Activated T-helper 1 cell treated with anti-CD3 and anti-CD28 coated beads, Interleukin-12 subunit alpha, Interleukin-12 subunit beta, Interleukin-2, Interleukin-4 antibody, amounts not matched to agents 30 ng/mL and 10 ng/mL and 1 ng/mL, durations not matched to agents 14 hours and 24 hours and 36 hours (primary cell): ENCODE measurements at regions not wholly inside any gene's neighbourhood (a gene's known extent, or its start where the extent isn't known, plus 50 kb on each side); places are given as distances from the start of the nearest gene placed in this dataset.
"Not testable (repeated sequence)": the region's sequence is repeated elsewhere in the genome, so short reads cannot be mapped to it uniquely, and the experiment has no call there.

Source experiments
- DNase-seq: peaks from one replicate; pipeline ENCODE4 v3.0.0; 2021; ENCODE audit warnings: low spot score
- H3K27ac Mint-ChIP-seq: one replicate; pipeline ENCODE4 v1.8.0; 2021; ENCODE audit warnings: mild to moderate bottlenecking, mixed read lengths
- H3K27me3 Mint-ChIP-seq: one replicate; pipeline ENCODE4 v1.8.0; 2022; ENCODE audit warnings: mild to moderate bottlenecking, moderate library complexity, mixed read lengths; ENCODE audit not compliant: insufficient read depth
- H3K36me3 Mint-ChIP-seq: one replicate; pipeline ENCODE4 v1.8.0; 2021; ENCODE audit warnings: low read depth, mixed read lengths
- H3K4me1 Mint-ChIP-seq: one replicate; pipeline ENCODE4 v1.8.0; 2021; ENCODE audit warnings: low read depth, mixed read lengths
- H3K4me3 Mint-ChIP-seq: one replicate; pipeline ENCODE4 v1.8.0; 2021; ENCODE audit warnings: mild to moderate bottlenecking, moderate library complexity, mixed read lengths
- H3K9me3 Mint-ChIP-seq: one replicate; pipeline ENCODE4 v1.8.0; 2021; ENCODE audit warnings: mixed read lengths
- intact Hi-C: fragments of 100-400 bp; cut with micrococcal nuclease; formaldehyde crosslinking; loops from one replicate; pipeline ENCODE4 v1.15.1; 2024

GRCh38 chr13:44643256-44643655 lies 67.1 kb upstream of the TSC22D1 start:
- H3K9me3 Mint-ChIP-seq = no peaks in the 10 kb centered on the region
- no peak overlapping the region for H3K4me3 Mint-ChIP-seq

GRCh38 chr13:44637581-44637980 lies 61.5 kb upstream of the TSC22D1 start:
- Mint-ChIP-seq H3K27ac (no peak overlapping the region), H3K9me3 (peaks cover 3% of the 10 kb centered on the region), H3K4me3 (no peak overlapping the region), H3K27me3 (peaks cover 2% of the 10 kb centered on the region), H3K36me3 (no peaks in the 10 kb centered on the region), H3K4me1 (no peaks in the 10 kb centered on the region)
- intact Hi-C loops = no loop called here
- DNase-seq = no peak

More at GRCh38 chr13:44643256-44643655, 67.1 kb upstream of the TSC22D1 start:
- intact Hi-C loops = no loop called here
- DNase-seq = no peak
- Mint-ChIP-seq H3K27ac (no peak overlapping the region), H3K36me3 (no peaks in the 10 kb centered on the region), H3K27me3 (peaks cover 10% of the 10 kb centered on the region), H3K4me1 (peaks cover 3% of the 10 kb centered on the region)

- Mint-ChIP-seq H3K27me3 (peaks cover 4% of the 10 kb centered on the region), H3K4me1 (no peaks in the 10 kb centered on the region), H3K36me3 (no peaks in the 10 kb centered on the region), H3K9me3 (no peaks in the 10 kb centered on the region), H3K27ac (no peak overlapping the region), H3K4me3 (no peak overlapping the region)
- no peak for DNase-seq
- intact Hi-C loops = no loop called here
Observed at GRCh38 chr13:44629465-44630183, 53.5 kb upstream of the TSC22D1 start.

GRCh38 chr13:44628826-44629225 lies 52.7 kb upstream of the TSC22D1 start:
- H3K4me3 Mint-ChIP-seq, intact Hi-C loops, H3K4me1 Mint-ChIP-seq, DNase-seq, H3K27ac Mint-ChIP-seq, H3K27me3 Mint-ChIP-seq, H3K36me3 Mint-ChIP-seq, H3K9me3 Mint-ChIP-seq: not testable (repeated sequence)

GRCh38 chr13:44627441-44627840 lies 51.3 kb upstream of the TSC22D1 start:
- intact Hi-C loops = no loop called here

GRCh38 chr13:44626176-44626575 lies 50.0 kb upstream of the TSC22D1 start:
- no peak for DNase-seq
- Mint-ChIP-seq H3K4me3 (no peak overlapping the region), H3K27me3 (peaks cover 6% of the 10 kb centered on the region), H3K9me3 (no peaks in the 10 kb centered on the region), H3K36me3 (no peaks in the 10 kb centered on the region), H3K27ac (no peak overlapping the region), H3K4me1 (no peaks in the 10 kb centered on the region)
- intact Hi-C loops = no loop called here

More at GRCh38 chr13:44627441-44627840, 51.3 kb upstream of the TSC22D1 start:
- Mint-ChIP-seq H3K4me3 (no peak overlapping the region), H3K36me3 (no peaks in the 10 kb centered on the region), H3K27ac (no peak overlapping the region), H3K27me3 (peaks cover 4% of the 10 kb centered on the region), H3K4me1 (no peaks in the 10 kb centered on the region), H3K9me3 (no peaks in the 10 kb centered on the region)
- no peak for DNase-seq
